Fibroblast of villous mesenchyme (primary cell): ENCODE measurements at regions not wholly inside any gene's neighbourhood (a gene's known extent, or its start where the extent isn't known, plus 50 kb on each side); places are given as distances from the start of the nearest gene placed in this dataset.

ENCODE experiments used
- DNase-seq: peaks from one replicate; pipeline ENCODE4 v3.0.0-alpha.2; 2010; ENCODE audit warnings: low read depth
- H3K4me3 ChIP-seq: 2 replicates; pipeline ENCODE4 v1.5.1; 2011; ENCODE audit warnings: low read depth, mild to moderate bottlenecking, low read length
- TF ChIP-seq, protein P1 (sequence below): IDR thresholded peaks from 2 replicates; pipeline ENCODE4 v1.5.1; 2012; ENCODE audit warnings: low read depth, mild to moderate bottlenecking, low read length; ENCODE audit not compliant: insufficient read depth

DNA sequence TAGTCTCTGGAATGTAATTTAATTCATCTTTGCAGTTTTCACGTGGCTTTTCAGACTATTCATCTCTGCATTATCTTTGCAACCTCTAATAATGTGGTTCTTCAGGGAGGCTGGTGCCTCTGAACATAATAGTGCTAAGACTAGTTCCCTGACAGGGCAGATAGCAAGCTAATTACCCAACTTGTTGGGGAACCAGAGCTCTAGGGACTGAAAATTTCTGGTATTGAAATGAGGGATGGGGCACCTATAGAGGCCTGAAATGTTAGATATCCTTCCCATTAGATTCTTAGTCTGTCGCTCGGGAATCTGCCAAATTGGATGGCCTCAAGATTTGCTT is 693.6 kb upstream of the MAP3K7 start:
- DNase-seq, result no peak
- TF ChIP-seq, protein P1, sequence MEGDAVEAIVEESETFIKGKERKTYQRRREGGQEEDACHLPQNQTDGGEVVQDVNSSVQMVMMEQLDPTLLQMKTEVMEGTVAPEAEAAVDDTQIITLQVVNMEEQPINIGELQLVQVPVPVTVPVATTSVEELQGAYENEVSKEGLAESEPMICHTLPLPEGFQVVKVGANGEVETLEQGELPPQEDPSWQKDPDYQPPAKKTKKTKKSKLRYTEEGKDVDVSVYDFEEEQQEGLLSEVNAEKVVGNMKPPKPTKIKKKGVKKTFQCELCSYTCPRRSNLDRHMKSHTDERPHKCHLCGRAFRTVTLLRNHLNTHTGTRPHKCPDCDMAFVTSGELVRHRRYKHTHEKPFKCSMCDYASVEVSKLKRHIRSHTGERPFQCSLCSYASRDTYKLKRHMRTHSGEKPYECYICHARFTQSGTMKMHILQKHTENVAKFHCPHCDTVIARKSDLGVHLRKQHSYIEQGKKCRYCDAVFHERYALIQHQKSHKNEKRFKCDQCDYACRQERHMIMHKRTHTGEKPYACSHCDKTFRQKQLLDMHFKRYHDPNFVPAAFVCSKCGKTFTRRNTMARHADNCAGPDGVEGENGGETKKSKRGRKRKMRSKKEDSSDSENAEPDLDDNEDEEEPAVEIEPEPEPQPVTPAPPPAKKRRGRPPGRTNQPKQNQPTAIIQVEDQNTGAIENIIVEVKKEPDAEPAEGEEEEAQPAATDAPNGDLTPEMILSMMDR, result no peak
- H3K4me3 ChIP-seq, result no peak overlapping the region

DNA sequence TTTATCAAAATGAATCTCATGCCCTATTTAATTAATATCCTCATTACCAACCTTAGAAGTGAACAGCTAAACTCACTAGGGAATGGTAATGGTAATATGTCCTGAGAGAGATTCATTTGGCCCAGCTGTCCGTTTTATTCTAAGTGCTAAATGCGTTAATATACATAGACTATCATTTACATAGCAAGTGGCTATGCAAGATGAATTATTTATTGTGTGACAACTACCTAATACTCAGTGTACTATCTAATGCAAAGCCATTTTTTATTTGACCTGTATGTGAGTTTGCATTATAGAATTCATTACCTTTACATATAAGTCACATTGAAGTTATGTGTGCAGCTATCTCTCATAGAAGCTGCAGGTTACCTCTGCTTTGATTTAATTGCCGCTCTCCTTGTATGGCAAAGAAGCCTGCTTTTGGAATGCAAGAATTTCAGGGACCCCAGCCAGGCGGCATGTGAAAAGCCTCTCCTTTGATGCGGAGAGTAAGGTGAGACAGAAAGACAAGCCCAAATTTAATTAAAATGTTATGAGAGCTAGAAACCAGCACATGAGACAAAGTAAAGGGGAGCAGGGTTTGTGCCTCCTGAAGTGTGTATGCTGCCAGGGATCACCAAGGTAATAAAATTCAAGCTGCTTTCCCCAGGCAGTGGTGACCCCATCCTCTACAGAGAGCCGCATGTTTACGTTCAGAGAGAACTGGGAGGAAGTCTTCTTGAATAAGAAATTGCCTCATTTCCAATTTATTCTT is 693.0 kb upstream of the MAP3K7 start:
- no peak overlapping the region for H3K4me3 ChIP-seq
- DNase-seq, result no peak
- TF ChIP-seq, protein P1, result no peak

DNA sequence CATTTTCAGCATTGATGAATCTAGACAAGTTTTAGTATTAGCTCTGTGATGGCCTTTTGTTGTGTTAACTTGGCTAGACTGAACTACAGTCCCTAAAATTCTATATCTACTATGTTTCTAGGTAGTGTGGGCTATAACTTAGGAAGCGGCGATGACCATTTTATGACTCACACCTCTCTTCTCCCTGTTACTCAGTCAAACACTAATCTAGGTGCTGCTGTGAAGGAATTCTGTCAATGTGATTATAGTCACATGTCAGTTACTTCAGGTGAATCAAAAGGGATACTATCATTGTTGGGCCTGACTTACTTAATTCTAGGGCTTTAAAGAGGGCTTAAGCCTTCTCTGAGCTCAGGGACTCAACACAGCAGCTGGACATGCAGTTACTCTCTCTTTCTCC is 691.5 kb upstream of the MAP3K7 start:
- H3K4me3 ChIP-seq, result no peak overlapping the region
- DNase-seq, result no peak
- TF ChIP-seq, protein P1, result no peak

DNA sequence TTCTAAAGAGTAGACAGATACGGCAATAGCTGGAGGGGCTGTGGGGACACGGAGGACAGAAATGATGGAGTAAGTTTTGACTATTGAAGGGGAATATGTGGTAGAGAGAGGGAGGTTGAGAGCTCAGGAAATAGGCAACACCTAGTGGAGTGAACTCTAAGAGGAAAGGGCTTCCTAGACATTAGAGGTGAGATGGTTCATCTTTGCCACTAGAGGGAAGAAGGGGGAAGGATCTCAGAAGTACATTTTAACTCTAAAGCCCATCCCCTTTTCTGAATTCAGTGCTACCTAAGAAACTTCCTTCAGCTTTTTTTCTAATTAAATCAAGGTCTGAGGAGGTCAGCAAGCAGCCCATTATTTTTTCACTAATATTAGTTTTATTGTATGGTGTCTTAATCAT is 689.4 kb upstream of the MAP3K7 start:
- no peak overlapping the region for H3K4me3 ChIP-seq
- DNase-seq, result peak; percentile 11
- TF ChIP-seq, protein P1, result peak; percentile 42

DNA sequence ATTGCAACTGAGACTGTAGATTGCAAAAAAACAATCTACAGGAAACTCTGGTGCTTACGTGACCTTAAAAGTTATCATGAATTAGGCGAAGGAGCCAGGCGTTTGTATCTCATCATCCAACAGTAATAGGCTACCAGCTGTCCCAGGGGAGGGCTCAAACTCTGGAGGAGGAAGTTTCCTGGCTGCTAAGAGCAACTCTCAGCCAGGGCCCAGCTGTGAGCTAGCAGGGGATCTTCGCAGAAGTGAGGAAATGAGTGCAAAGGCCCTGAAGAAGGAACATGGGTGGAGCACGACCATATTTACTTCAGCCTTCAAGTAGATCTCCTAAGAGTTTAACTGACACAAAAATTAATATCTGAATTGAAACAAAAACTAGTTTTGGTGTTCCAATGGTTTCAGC is 686.9 kb upstream of the MAP3K7 start:
- TF ChIP-seq, protein P1, result no peak
- no peak for DNase-seq
- no peak overlapping the region for H3K4me3 ChIP-seq

DNA sequence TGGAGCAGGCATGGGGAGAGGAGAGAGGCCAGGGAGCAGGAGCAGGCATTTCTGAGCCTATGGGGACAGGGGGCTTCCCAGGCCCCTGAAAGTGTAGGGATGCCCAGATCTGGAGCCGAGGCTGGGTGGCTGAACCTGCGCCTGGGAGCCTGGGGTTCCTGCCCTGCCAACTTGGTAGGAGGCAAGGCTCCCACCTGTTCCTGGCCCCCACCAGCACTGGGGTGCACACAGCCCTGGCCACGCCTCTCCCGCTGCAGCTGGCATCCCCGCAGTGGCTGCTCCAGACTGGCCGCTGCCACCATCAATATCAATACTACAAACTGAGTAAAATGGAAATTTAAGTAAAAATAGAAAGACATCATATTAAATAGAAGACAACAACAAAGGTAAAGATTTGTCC is 684.9 kb upstream of the MAP3K7 start:
- DNase-seq, result no peak
- TF ChIP-seq, protein P1, result no peak
- H3K4me3 ChIP-seq, result no peak overlapping the region

DNA sequence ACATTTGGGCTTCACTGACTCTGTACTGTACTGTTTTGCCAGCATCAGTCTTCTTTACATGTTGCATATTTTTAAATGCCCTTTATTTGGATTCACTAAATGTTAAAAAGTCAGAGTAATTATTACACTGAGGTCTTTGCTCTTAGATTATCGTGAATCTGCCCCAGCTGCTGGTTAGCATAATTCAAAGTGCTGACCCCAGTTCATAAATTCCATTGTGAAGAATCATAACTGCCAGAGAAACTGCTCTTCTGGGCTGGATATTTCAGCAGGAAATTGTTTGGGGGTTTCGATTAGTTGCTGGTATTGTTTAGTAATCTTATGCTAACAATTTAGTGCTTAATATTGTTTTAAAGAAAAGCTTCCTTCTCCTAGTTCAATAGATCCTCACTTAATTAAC is 682.1 kb upstream of the MAP3K7 start:
- no peak for DNase-seq
- TF ChIP-seq, protein P1, result no peak
- H3K4me3 ChIP-seq, result no peak overlapping the region
